HG02852 (cell line): ENCODE measurements at regions not wholly inside any gene's neighbourhood (a gene's known extent, or its start where the extent isn't known, plus 50 kb on each side); places are given as distances from the start of the nearest gene placed in this dataset.

ENCODE experiments used
- ATAC-seq: cut with Tn5 transposase; IDR thresholded peaks from one replicate; pipeline ENCODE4 v1.9.1; 2021; ENCODE audit warnings: mild to moderate bottlenecking, moderate library complexity; ENCODE audit not compliant: unreplicated experiment

DNA sequence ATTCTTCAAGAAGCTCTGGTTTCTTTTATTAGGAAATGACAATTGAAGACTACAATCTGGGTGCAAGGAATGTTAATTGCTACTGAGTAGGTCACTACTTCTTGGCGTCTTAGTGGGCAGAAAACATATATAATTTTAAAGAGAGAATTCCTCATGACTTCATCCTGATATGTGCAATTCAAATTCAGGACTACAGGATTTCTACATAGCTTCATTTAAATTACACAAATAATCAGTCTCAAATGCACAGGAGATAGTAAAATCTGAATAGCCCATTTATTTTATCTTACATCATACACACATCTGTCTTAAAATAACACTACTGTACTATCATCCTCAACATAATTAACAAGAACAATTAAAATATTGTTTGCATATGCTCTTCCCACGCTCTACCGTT lies 52.5 kb upstream of the GPR149 start:
- ATAC-seq = no peak

DNA sequence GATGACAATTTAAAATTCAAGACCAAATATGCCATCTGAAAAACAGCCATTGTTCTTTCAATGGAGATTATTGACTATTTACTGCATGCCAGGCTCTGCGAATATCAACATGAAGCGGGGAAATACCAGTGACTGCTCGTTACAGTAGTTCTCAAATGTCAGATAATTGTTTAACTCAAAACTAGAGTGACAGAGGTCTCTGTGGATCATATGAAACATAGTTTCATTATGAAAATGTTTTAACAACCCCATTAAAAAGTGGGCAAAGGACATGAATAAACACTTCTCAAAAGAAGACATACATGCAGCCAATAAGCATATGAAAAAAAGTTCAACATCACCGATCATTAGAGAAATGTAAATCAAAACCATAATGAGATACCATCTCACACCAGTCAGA lies 50.0 kb upstream of the GPR149 start:
- no peak for ATAC-seq
